HFFc6 (cell line): ENCODE measurements at regions not wholly inside any gene's neighbourhood (a gene's known extent, or its start where the extent isn't known, plus 50 kb on each side); places are given as distances from the start of the nearest gene placed in this dataset.

Experiments used
- DNase-seq: peaks from one replicate; pipeline ENCODE4 v3.0.0-alpha.2; 2018
- H3K27ac Mint-ChIP-seq: 2 replicates; pipeline ENCODE4 v1.8.0; 2020; ENCODE audit warnings: mild to moderate bottlenecking, mixed read lengths
- H3K27me3 Mint-ChIP-seq: 2 replicates; pipeline ENCODE4 v1.8.0; 2021; ENCODE audit warnings: mild to moderate bottlenecking, moderate library complexity, mixed read lengths; ENCODE audit not compliant: insufficient read depth
- H3K36me3 Mint-ChIP-seq: 2 replicates; pipeline ENCODE4 v1.8.0; 2021; ENCODE audit warnings: low read depth, mixed read lengths
- H3K4me1 Mint-ChIP-seq: 2 replicates; pipeline ENCODE4 v1.8.0; 2020; ENCODE audit warnings: low read depth, mixed read lengths
- H3K4me3 Mint-ChIP-seq: 2 replicates; pipeline ENCODE4 v1.8.0; 2020; ENCODE audit warnings: mild to moderate bottlenecking, moderate library complexity, mixed read lengths
- H3K9me3 Mint-ChIP-seq: 2 replicates; pipeline ENCODE4 v1.8.0; 2020; ENCODE audit warnings: mild to moderate bottlenecking, mixed read lengths
- TF ChIP-seq, protein P1 (sequence below): fragments of 200-600 bp; sonication (generic); IDR thresholded peaks from 2 replicates; pipeline ENCODE4 v1.5.0; 2021; ENCODE audit warnings: antibody characterized with exemption, mild to moderate bottlenecking

DNA sequence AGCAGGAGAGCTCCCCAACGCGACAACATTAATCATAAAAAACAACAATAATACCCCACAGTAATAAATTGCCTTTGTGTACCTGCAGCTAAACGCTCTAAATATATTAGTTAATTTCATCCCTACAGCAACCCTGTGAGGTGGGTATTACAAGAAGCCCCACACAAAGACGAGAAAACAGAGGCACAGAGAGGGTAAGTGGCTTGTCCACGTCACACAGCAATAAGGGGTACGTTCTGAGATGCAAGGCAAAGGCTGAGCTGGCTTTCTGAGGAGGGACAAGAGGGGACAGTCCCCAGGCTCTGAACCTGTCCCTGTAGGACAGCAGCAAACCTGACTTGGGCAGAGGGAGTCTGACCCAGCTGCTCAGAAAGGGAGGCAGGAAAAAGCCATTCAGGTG lies 78.2 kb downstream of the NCOR2 start:
- TF ChIP-seq, protein P1, sequence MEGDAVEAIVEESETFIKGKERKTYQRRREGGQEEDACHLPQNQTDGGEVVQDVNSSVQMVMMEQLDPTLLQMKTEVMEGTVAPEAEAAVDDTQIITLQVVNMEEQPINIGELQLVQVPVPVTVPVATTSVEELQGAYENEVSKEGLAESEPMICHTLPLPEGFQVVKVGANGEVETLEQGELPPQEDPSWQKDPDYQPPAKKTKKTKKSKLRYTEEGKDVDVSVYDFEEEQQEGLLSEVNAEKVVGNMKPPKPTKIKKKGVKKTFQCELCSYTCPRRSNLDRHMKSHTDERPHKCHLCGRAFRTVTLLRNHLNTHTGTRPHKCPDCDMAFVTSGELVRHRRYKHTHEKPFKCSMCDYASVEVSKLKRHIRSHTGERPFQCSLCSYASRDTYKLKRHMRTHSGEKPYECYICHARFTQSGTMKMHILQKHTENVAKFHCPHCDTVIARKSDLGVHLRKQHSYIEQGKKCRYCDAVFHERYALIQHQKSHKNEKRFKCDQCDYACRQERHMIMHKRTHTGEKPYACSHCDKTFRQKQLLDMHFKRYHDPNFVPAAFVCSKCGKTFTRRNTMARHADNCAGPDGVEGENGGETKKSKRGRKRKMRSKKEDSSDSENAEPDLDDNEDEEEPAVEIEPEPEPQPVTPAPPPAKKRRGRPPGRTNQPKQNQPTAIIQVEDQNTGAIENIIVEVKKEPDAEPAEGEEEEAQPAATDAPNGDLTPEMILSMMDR, result no peak
- DNase-seq, result no peak
- Mint-ChIP-seq H3K27ac (no peak overlapping the region), H3K36me3 (peaks cover under 1% of the 10 kb centered on the region), H3K4me3 (no peak overlapping the region), H3K27me3 (no peaks in the 10 kb centered on the region; the same call in none of the 2 replicates), H3K9me3 (no peaks in the 10 kb centered on the region), H3K4me1 (no peaks in the 10 kb centered on the region)

DNA sequence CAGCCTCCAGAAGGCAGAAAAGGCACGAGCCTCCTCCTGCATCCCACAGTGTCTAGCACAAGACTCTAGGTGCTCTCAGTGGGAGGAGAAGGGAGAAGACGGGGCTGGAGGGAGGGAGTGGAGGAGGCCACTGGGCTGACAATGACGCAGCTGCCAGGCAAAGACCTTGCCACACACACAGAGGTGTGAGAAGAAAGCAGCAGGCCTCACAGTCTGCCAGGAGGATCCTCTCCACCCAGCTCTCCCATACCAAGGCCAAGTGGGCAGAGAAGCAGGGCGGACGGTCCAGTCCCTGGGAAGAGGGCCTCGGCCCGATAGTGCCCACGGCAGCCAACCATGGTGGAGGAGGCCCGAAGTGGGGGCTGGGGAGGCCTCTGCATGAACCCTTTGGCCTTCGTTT lies 78.9 kb downstream of the NCOR2 start:
- Mint-ChIP-seq H3K4me1 (no peaks in the 10 kb centered on the region), H3K27ac (no peak overlapping the region), H3K27me3 (no peaks in the 10 kb centered on the region; the same call in none of the 2 replicates), H3K9me3 (no peaks in the 10 kb centered on the region), H3K36me3 (peaks cover 4% of the 10 kb centered on the region), H3K4me3 (no peak overlapping the region)
- TF ChIP-seq, protein P1, result no peak
- no peak for DNase-seq

DNA sequence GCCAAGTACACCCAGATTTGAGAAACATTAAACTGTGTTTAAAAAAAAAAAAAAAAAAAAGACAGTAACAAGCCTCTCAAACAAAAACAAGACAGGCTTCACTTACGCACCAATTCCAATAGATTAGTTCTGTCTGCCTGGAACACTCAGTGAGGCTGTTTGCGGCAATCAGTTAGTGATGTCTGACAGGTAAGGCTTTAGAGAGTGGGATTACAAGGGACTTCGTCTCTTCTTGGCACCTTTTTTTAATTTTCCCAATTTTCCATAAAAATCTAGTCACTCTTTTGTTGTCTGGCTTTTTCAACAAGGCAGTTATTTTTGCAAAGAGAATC lies 79.6 kb downstream of the NCOR2 start:
- no peak for DNase-seq
- TF ChIP-seq, protein P1, result no peak
- Mint-ChIP-seq H3K36me3 (peaks cover 4% of the 10 kb centered on the region), H3K27ac (no peak overlapping the region), H3K27me3 (no peaks in the 10 kb centered on the region; the same call in none of the 2 replicates), H3K9me3 (no peaks in the 10 kb centered on the region), H3K4me3 (no peak overlapping the region), H3K4me1 (no peaks in the 10 kb centered on the region)

DNA sequence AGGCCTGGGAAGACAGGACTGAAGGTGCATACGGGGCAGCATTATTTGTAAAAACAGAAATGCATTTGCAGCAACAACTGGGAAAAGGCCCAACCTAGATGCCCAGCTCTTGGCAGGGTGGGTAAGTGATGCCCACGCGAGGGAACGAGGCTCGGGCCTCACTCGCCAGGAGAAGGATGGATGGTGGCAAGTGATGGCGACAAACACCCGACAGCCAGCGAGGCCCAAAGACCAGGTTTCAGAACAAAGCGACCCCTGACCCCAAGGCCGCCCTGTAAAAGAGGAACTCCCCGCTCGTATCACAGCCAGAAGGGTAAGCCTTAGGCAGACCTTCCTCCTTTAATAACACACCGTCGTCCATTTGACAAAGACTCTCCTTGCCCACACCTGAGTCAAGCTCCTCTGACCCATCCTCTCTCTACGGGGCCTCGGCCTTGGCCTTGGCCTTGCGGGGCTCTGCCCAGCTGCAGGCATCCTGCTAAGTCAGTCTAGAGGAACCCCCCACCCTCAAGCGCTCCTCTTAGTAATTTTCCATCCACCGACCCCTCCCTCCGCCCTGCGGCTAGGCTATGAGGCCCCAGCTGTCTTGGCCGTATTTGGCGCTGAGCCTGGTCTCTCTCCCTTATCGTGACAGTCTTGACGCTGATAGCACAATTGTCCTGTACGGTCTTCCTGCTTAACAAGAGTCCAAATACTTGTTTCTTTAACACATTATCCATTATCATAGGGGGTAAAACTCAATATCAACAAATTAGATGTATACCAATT lies 80.2 kb downstream of the NCOR2 start:
- no peaks in the 10 kb centered on the region for H3K9me3 Mint-ChIP-seq
- TF ChIP-seq, protein P1, result no peak
- no peak for DNase-seq
- no peak overlapping the region for H3K4me3 Mint-ChIP-seq
- H3K4me1 Mint-ChIP-seq, result no peaks in the 10 kb centered on the region
- H3K27me3 Mint-ChIP-seq, result no peaks in the 10 kb centered on the region; the same call in none of the 2 replicates
- no peak overlapping the region for H3K27ac Mint-ChIP-seq
- peaks cover 4% of the 10 kb centered on the region for H3K36me3 Mint-ChIP-seq

DNA sequence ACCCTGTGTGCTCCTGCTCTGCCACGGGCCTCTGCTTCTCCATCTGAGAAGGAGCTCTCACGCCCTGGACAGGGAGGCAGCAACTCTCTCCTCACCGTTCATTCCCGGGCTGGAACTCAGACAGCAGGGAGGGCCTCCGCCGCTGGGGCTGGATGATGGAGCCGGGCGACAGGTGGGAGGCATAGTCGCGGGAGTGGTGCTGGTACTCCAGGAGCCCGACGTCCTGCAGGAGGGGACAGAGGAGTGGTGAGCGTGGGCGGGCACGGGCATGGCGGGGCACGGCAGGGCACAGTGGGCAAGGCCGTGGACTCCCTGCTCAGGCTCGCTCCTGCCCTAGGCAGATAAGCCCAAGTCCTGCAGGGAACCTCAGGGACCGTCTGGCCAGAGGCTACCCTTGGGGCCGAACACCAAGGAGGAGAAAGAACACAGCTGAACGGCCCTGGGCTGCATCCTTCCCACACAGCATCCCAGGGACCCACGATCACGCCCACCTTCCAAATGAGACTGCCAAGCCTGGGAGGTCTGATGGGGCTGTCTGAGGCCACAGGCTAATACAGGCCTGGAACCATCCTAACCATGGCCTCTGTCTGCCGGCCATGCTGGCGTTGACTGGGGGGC lies 81.0 kb downstream of the NCOR2 start:
- H3K27ac Mint-ChIP-seq, result no peak overlapping the region
- no peaks in the 10 kb centered on the region; the same call in none of the 2 replicates for H3K27me3 Mint-ChIP-seq
- peaks cover 9% of the 10 kb centered on the region for H3K36me3 Mint-ChIP-seq

More for the DNA sequence above, 81.0 kb downstream of the NCOR2 start:
- Mint-ChIP-seq H3K9me3 (no peaks in the 10 kb centered on the region), H3K4me3 (no peak overlapping the region), H3K4me1 (peaks cover 4% of the 10 kb centered on the region; the same call in 1 of the 2 replicates)
- TF ChIP-seq, protein P1, result no peak
- no peak for DNase-seq
